Adrenal gland (tissue), 5 donors: ENCODE measurements at regions not wholly inside any gene's neighbourhood (a gene's known extent, or its start where the extent isn't known, plus 50 kb on each side); places are given as distances from the start of the nearest gene placed in this dataset.

Experiments used
- CTCF ChIP-seq, 6 experiments: fragments of 450-650 bp in 4 of 6; fragments of 200-600 bp in 2 of 6; sonication (generic) in 1 of 6; IDR thresholded peaks; 1 replicate in 5 of 6; 2 replicates in 1 of 6; pipeline versions ENCODE4 v1.5.1 to v1.8.0; 2016 to 2021; ENCODE audit warnings: antibody characterized with exemption in 6 of 6, mild to moderate bottlenecking in 2 of 6, moderate library complexity in 1 of 6
- POLR2A ChIP-seq, 2 donors: fragments of 450-650 bp; IDR thresholded peaks; one replicate each; pipeline ENCODE4 v1.6.1; 2017; ENCODE audit warnings: antibody characterized with exemption in 2 of 2, mild to moderate bottlenecking in 2 of 2, moderate library complexity in 1 of 2
- donor health status: DM: no; HTN: no; CAD: no.

GRCh38 chr7:45252248-45252647 is 94.7 kb downstream of the RAMP3 start:
- no peak for TF ChIP-seq POLR2A (IDR thresholded peaks at IDR 0.05)
- no peak for TF ChIP-seq CTCF (IDR thresholded peaks at IDR 0.05)
